A549 (cell line): ENCODE measurements at regions not wholly inside any gene's neighbourhood (a gene's known extent, or its start where the extent isn't known, plus 50 kb on each side); places are given as distances from the start of the nearest gene placed in this dataset.
A peak's percentile ranks its signal among the peaks of the same experiment; 100 is the strongest.

ENCODE experiments used
- ATAC-seq, 2 experiments: fragments of 200-7000 bp in 1 of 2; fragments of >200 bp in 1 of 2; cut with Nextera tagmentation in 1 of 2; cut with Tn5 transposase in 1 of 2; 3 replicates each; pipeline versions ENCODE4 v1.8.0 to v1.9.1; 2018 to 2020; ENCODE audit warnings: mild to moderate bottlenecking in 1 of 2, moderate library complexity in 1 of 2
- CTCF ChIA-PET: fragments of 300-600 bp; sonication (Branson Sonifier 250); formaldehyde crosslinking; extraction: SDS; loops from one replicate; lab custom pipeline; 2021; ENCODE audit warnings: antibody characterized with exemption, inconsistent platforms; lab: Yijun Ruan, JAX
- POLR2A ChIA-PET: fragments of 350-600 bp; formaldehyde crosslinking; extraction: SDS; loops from one replicate; lab custom pipeline; 2021; ENCODE audit warnings: antibody characterized with exemption, inconsistent platforms; lab: Yijun Ruan, JAX
- DNase-seq, 2 experiments: peaks; one replicate each; pipeline versions ENCODE4 v3.0.0 to v3.0.0-alpha.2; 2011 to 2016; ENCODE audit warnings: low read depth in 1 of 2, low spot score in 1 of 2
- FAIRE-seq: peaks from 2 replicates; lab custom pipeline; 2011; peaks lifted over from hg19 to GRCh38; lab: Jason Lieb, UNC
- H3K27ac ChIP-seq, 2 experiments: fragments of >200 bp; sonication (Bioruptor Twin); formaldehyde crosslinking; 3 replicates each; pipeline ENCODE4 v1.5.1; 2016 to 2017
- H3K4me1 ChIP-seq: fragments of >200 bp; sonication (Bioruptor Twin); formaldehyde crosslinking; 3 replicates; pipeline ENCODE4 v1.6.1; 2016
- H3K4me2 ChIP-seq: fragments of >200 bp; sonication (Bioruptor Twin); formaldehyde crosslinking; 3 replicates; pipeline ENCODE4 v1.6.1; 2016
- H3K4me3 ChIP-seq: fragments of >200 bp; sonication (Bioruptor Twin); formaldehyde crosslinking; 3 replicates; pipeline ENCODE4 v1.5.1; 2016
- H3K9me3 ChIP-seq: fragments of >200 bp; sonication (Bioruptor Twin); formaldehyde crosslinking; 3 replicates; pipeline ENCODE4 v1.6.1; 2016
- CBX2 ChIP-seq: fragments of 200-600 bp; sonication (generic); IDR thresholded peaks from 2 replicates; pipeline ENCODE4 v1.6.1; 2016; ENCODE audit warnings: low read depth, mild to moderate bottlenecking, borderline replicate concordance
- CEBPB ChIP-seq, 2 experiments: fragments of >200 bp in 1 of 2; sonication (Bioruptor Twin) in 1 of 2; formaldehyde crosslinking in 1 of 2; IDR thresholded peaks; 2 replicates each; pipeline ENCODE4 v1.6.1; 2012 to 2016
- CHD4 ChIP-seq: fragments of 200-600 bp; sonication (generic); IDR thresholded peaks from 2 replicates; pipeline ENCODE4 v1.6.1; 2016; ENCODE audit warnings: antibody characterized with exemption, mild to moderate bottlenecking, borderline replicate concordance
- ELK1 ChIP-seq: fragments of 150-350 bp; IDR thresholded peaks from 2 replicates; pipeline ENCODE4 v1.6.1; 2014; ENCODE audit warnings: low read depth, mild to moderate bottlenecking, low read length
- EP300 ChIP-seq, 2 experiments: fragments of >200 bp; sonication (Bioruptor Twin); formaldehyde crosslinking; IDR thresholded peaks; 2 replicates in 1 of 2; 3 replicates in 1 of 2; pipeline ENCODE4 v1.6.1; 2016 to 2017
- GATA3 ChIP-seq: IDR thresholded peaks from 2 replicates; pipeline ENCODE4 v1.6.1; 2012; ENCODE audit warnings: borderline replicate concordance
- HES2 ChIP-seq: fragments of >200 bp; sonication (Bioruptor Twin); formaldehyde crosslinking; IDR thresholded peaks from 2 replicates; pipeline ENCODE4 v1.6.1; 2016
- HOXA7 ChIP-seq: fragments of 250-450 bp; sonication (Bioruptor Pico); IDR thresholded peaks from 2 replicates; pipeline ENCODE4 v1.5.0; 2020; ENCODE audit warnings: mild to moderate bottlenecking, moderate library complexity
- HOXB13 ChIP-seq: fragments of 250-450 bp; sonication (Bioruptor Pico); IDR thresholded peaks from 2 replicates; pipeline ENCODE4 v1.5.0; 2020; ENCODE audit warnings: low read depth, mild to moderate bottlenecking, moderate library complexity
- MAX ChIP-seq: IDR thresholded peaks from 2 replicates; pipeline ENCODE4 v1.6.1; 2012
- MAZ ChIP-seq: fragments of 150-350 bp; IDR thresholded peaks from 2 replicates; pipeline ENCODE4 v1.6.1; 2014; ENCODE audit warnings: antibody characterized with exemption, low read depth, low read length, borderline replicate concordance
- MYC ChIP-seq: IDR thresholded peaks from 2 replicates; pipeline ENCODE4 v1.6.1; 2012; ENCODE audit warnings: mild to moderate bottlenecking, inconsistent platforms, low read length, improper control_type of control experiment, borderline replicate concordance
- NFE2L2 ChIP-seq: fragments of 150-350 bp; conservative IDR thresholded peaks from 2 replicates; pipeline ENCODE4 v1.6.1; 2014; ENCODE audit warnings: low read length
- NR3C1 ChIP-seq: fragments of >200 bp; sonication (Bioruptor Twin); formaldehyde crosslinking; IDR thresholded peaks from 3 replicates; pipeline ENCODE4 v1.6.1; 2017
- POLR2A ChIP-seq: IDR thresholded peaks from 2 replicates; pipeline ENCODE4 v1.6.1; 2012; ENCODE audit warnings: mild to moderate bottlenecking, low read length
- RAD21 ChIP-seq, 2 experiments: fragments of >200 bp in 1 of 2; sonication (Bioruptor Twin) in 1 of 2; formaldehyde crosslinking in 1 of 2; IDR thresholded peaks in 1 of 2; conservative IDR thresholded peaks in 1 of 2; 2 replicates in 1 of 2; 3 replicates in 1 of 2; pipeline ENCODE4 v1.6.1; 2012 to 2018; ENCODE audit warnings: inconsistent platforms in 1 of 2
- RFX5 ChIP-seq: fragments of 450-650 bp; IDR thresholded peaks from 2 replicates; pipeline ENCODE4 v1.7.1; 2014; ENCODE audit warnings: antibody characterized with exemption, mild to moderate bottlenecking, moderate library complexity
- SMC3 ChIP-seq: fragments of >200 bp; sonication (Bioruptor Twin); formaldehyde crosslinking; IDR thresholded peaks from 3 replicates; pipeline ENCODE4 v1.6.1; 2018; ENCODE audit warnings: inconsistent platforms
- USF2 ChIP-seq: fragments of 450-650 bp; IDR thresholded peaks from 2 replicates; pipeline ENCODE4 v1.6.1; 2014; ENCODE audit warnings: antibody characterized with exemption
- ZC3H11A ChIP-seq: fragments of 450-650 bp; IDR thresholded peaks from 2 replicates; pipeline ENCODE4 v1.6.1; 2014; ENCODE audit warnings: antibody characterized with exemption, mild to moderate bottlenecking
- ZNF302 ChIP-seq: fragments of 250-450 bp; sonication (Bioruptor Pico); IDR thresholded peaks from 2 replicates; pipeline ENCODE4 v1.9.0; 2021; ENCODE audit warnings: inconsistent platforms, mild to moderate bottlenecking, moderate library complexity
- WGBS: methylation state at CpG from one replicate; pipeline ENCODE4 v1.1.6; 2017; ENCODE audit errors: missing lambda C conversion rate; 5-methylcytosine and 5-hydroxymethylcytosine counted together

GRCh38 chr4:62548108-62548524 lies 1348.0 kb downstream of the ADGRL3 start:
- FAIRE-seq (no peak), ATAC-seq (no peak), DNase-seq (peak in 1 of 2 experiments; percentile 0)
- TF ChIP-seq MYC = no peak
- TF ChIP-seq HES2 = no peak
- TF ChIP-seq CBX2 = no peak
- TF ChIP-seq ZNF302 (CRISPR knock-in tag) = no peak
- TF ChIP-seq GATA3 = no peak
- TF ChIP-seq MAX = no peak
- no peak for TF ChIP-seq RAD21 (conservative IDR thresholded peaks at IDR 0.05 in 1 of 2, IDR thresholded peaks at IDR 0.05 in 1 of 2)
- TF ChIP-seq CEBPB (IDR thresholded peaks at IDR 0.05) = no peak
- TF ChIP-seq ZC3H11A = no peak
- TF ChIP-seq SMC3 = no peak
- no peak for TF ChIP-seq CHD4
- TF ChIP-seq USF2 = no peak
- no peak for TF ChIP-seq EP300 (IDR thresholded peaks at IDR 0.05)
- TF ChIP-seq ELK1 = no peak
- H3K9me3 ChIP-seq = no peaks in the 10 kb centered on the region
- H3K4me3 ChIP-seq = no peak overlapping the region
- 16% methylated on average over 11 of the region's 13 CpGs for WGBS
- H3K4me1 ChIP-seq = no peaks in the 10 kb centered on the region
- CTCF ChIA-PET = no interaction called here
- H3K4me2 ChIP-seq = no peak overlapping the region
- POLR2A ChIA-PET = no interaction called here
- H3K27ac ChIP-seq = no peak overlapping the region

GRCh38 chr4:62544428-62544827 lies 1344.3 kb downstream of the ADGRL3 start:
- POLR2A ChIA-PET = no interaction called here
- Histone ChIP-seq H3K27ac (no peak overlapping the region), H3K4me1 (no peaks in the 10 kb centered on the region), H3K9me3 (no peaks in the 10 kb centered on the region), H3K4me2 (no peak overlapping the region), H3K4me3 (no peak overlapping the region)
- CTCF ChIA-PET = no interaction called here
- DNase-seq = no peak
- TF ChIP-seq MYC (no peak), HOXA7 (CRISPR knock-in tag) (no peak), SMC3 (no peak), NR3C1 (no peak), NFE2L2 (no peak), ZC3H11A (no peak), RFX5 (no peak), POLR2A (no peak), MAX (no peak)
- no peak for FAIRE-seq
- WGBS = 7% methylated on average over 3 of the region's 3 CpGs
- ATAC-seq = no peak

GRCh38 chr4:62543002-62543401 lies 1342.9 kb downstream of the ADGRL3 start:
- Histone ChIP-seq H3K27ac (no peak overlapping the region), H3K4me2 (no peak overlapping the region), H3K4me1 (no peaks in the 10 kb centered on the region), H3K9me3 (no peaks in the 10 kb centered on the region)
- CTCF ChIA-PET = no interaction called here
- ATAC-seq = no peak
- no peak for DNase-seq
- no peak for FAIRE-seq
- 25% methylated on average over 2 of the region's 2 CpGs for WGBS
- no peak for TF ChIP-seq RFX5
- no peak for TF ChIP-seq HOXB13 (CRISPR knock-in tag)
- TF ChIP-seq MAZ = no peak
- TF ChIP-seq, all 56 proteins: peak for 0
- POLR2A ChIA-PET = no interaction called here
- H3K4me3 ChIP-seq = no peak overlapping the region
